Stimulated activated CD4-positive, alpha-beta T cell treated with anti-CD3 and anti-CD28 coated beads, Interleukin-1b, Interleukin-23, amount 100 ng/mL, for 4 hours (primary cell): ENCODE measurements at regions not wholly inside any gene's neighbourhood (a gene's known extent, or its start where the extent isn't known, plus 50 kb on each side); places are given as distances from the start of the nearest gene placed in this dataset.

Experiments used
- DNase-seq, 2 donors: peaks; one replicate each; pipeline ENCODE4 v3.0.0-alpha.2; 2020; ENCODE audit warnings: low read depth in 2 of 2

DNA sequence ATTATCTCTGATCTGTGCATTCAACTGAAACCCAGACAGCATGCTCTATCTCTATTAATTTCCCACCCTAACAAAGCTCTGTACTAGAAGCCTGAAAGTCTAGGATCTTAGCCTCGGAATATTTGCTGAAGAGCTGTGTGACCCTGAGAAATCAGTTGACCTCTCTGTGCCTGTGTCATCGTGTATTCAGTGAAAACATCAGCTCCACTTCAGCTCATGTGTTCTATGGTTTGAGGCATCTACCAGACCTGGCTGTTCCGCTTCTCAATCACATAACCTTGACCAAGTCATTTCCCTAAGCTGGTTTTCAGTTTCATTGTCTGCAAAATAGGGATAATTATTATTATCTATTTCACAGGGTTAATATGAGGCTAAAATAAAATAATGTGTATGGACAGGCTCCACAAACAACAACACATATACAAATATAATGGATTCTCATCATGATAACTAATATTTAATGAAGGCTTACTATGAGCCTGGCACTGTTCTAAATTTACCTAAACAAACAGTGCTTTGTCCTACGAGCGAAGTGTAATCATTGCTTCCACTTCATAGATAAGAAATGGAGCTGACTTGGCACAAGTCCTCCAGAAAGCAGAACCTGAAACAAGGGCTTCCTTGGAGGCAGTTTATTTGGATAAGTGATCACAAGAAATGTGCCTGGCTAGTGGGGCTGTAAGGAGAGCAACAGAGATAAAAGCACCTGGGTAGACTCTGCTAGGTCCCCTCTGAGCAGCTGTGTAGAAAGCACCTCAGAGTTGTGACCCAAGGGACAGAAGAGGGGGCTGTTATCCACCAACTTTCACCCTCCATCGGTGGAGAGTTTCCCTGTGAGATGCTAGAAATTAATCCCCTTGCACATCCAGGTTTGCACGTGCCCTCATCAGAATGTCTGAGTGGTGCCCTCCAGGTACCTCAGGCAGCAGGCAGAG lies 356.9 kb downstream of the RAB28 start:
- DNase-seq: no peak

GRCh38 chr4:13118633-13119032 lies 365.5 kb downstream of the RAB28 start:
- no peak for DNase-seq

- no peak for DNase-seq
Observed at GRCh38 chr4:13117185-13117584, 367.0 kb downstream of the RAB28 start.

- no peak for DNase-seq
Observed at GRCh38 chr4:13112030-13112429, 372.1 kb downstream of the RAB28 start.

DNA sequence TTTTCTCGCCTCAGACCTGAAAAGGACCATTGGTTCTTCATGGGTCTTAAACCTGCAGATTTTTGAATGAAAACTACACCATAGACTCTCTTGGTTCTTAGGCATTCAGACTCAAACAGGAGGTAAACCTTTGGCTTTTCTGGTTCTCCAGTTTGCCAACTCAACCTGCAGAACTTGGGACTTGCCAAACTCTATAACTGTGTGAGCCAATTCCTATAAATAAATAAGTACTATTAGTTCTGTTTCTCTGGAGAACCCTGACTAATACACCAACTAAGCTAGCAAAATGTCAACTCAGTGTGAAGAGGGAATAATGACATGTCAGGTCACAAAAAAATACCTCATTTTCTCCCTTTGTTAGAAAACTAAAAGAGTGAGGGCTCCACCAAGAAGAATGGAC lies 374.6 kb downstream of the RAB28 start:
- DNase-seq: no peak

DNA sequence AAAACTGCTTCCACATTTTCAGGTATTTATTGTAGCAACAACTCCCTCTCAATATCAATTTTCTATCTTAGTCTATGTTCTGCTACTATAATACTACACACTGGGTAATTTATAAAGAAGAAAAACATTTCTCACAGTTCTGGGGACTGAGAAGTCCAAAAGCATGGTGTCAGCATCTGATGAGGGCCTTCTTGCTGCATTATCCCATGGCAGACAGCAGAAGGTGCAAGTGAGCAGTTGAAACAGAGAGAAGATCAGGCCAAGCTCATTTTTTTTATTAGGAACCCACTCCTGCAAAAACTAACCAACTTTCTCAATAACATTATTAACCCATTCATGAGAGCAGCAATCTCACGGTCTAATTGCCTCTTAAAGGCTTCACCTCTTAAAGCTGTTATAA lies 376.0 kb downstream of the RAB28 start:
- DNase-seq: no peak

DNA sequence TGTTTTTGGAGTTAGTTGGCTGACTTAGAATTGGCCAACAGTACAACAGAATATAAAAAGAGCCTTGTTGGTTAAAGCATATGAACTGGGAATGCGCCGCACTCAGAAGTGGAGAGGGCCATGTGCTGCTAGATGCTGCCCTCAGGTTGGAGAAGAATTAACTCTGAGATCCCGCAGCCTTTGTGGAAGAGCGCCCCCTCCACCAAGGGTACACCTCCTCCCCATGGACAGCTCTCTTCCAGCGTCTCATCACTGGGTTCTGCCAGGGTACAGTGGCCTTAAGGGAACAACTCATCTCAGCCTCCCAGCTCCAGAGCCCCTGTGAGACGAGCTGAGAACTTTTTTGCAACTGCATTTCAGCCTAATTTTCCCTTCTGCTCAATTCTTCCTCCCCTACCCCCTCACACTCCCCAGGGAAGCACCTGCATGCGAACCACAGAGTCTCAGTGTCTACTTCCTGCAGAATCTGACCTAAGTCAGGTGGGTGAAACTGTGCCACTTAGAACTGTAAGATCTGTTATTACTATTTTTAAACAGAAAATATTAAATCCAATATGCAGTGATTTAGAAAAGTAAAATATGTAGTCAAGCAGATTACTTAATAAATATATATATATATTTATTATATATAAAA lies 380.6 kb downstream of the RAB28 start:
- no peak for DNase-seq

GRCh38 chr4:13102092-13102742 lies 381.9 kb downstream of the RAB28 start:
- no peak for DNase-seq

GRCh38 chr4:13097971-13098370 lies 386.2 kb downstream of the RAB28 start:
- DNase-seq: no peak

- no peak for DNase-seq
Observed at GRCh38 chr4:13095722-13096121, 388.4 kb downstream of the RAB28 start.

DNA sequence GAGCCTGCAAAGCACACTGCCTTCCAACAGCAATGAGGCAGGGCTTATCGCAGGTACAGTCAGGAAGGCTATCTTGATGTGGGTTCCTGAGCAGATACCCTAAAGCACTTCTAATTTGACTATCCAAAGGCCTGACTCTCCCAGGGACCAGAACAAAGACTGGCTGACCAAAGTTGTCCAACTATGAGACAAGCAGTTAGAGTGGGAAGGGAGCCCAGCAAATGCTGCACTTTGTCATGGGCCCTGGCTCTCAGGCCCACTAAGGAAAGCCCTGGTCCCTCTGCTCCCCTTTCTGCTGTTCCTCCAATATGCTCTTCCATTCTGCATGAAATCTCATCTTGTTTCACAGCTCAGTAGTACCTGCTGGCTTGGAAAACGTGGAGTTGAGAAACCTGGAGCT lies 391.0 kb downstream of the RAB28 start:
- no peak for DNase-seq

GRCh38 chr4:13092702-13093101 lies 391.4 kb downstream of the RAB28 start:
- DNase-seq: no peak

- DNase-seq: no peak
Observed at GRCh38 chr4:13089659-13089998, 394.5 kb downstream of the RAB28 start.

GRCh38 chr4:13088726-13089658 lies 395.1 kb downstream of the RAB28 start:
- no peak for DNase-seq

- DNase-seq: no peak
Observed at GRCh38 chr4:13087041-13087440, 397.1 kb downstream of the RAB28 start.

DNA sequence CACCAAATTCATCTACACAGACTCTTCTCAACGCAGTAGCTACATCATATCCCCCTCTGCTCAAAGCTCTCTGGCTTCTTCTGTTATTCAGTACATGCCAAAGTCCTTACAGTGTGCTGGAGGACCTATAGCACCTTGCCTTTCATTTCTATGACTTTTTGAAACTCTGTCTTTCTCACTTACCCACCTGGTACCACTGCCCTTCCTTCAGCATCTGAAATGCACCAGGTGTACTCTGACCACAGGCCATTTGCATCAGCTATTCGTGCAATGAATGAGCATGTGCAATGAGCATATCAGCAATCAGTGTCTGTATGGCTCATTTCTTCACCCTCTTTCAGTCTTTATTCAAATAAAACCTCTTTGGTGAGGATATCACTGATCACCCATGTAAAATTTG lies 399.9 kb downstream of the RAB28 start:
- DNase-seq: no peak

DNA sequence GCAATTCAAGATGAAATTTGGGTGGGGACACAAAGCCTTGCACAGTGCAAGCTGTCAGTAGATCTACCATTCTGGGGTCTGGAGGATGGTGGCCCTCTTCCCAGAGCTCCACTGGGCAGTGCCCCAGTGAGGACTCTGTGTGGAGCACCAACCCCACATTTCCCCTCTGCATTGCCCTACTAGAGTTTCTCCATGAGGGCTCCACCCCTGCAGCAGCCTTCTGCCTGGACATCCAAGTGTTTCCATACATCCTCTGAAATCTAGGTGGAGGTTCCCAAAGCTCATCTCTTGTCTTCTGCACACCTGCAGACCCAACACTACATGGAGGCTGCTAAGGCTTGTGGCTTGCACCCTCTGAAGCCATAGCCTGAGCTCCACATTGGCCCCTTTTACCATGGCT lies 402.3 kb downstream of the RAB28 start:
- DNase-seq: no peak

GRCh38 chr4:13067077-13067476 lies 417.1 kb downstream of the RAB28 start:
- no peak for DNase-seq

GRCh38 chr4:13059019-13059418 lies 425.1 kb downstream of the RAB28 start:
- DNase-seq: no peak

- DNase-seq: no peak
Observed at GRCh38 chr4:13056630-13057189, 427.4 kb downstream of the RAB28 start.

DNA sequence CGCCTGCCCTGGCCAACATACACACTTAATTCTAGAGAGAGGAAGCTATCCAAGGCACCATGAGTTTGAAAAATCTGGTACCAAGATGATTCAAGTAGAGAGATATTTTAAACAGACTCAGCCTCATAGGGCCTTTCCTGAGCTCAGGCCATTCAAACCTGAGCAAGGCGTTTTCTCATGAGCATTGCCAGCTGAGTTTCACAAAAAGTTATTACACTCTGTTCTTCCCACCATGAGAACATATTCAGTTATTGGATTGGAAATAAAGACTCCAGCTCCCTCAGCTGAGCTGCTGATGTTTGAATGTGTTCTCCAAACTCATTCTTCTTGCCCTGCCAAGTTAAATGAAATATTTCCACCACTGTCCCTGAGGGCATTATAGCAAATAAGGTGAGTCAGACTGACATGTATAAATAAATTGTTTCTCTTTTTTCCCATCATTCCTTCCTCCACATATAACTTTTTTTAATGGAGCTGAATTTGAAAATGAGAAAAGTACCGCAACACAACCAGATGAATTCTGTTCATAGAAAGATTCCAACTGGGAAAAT lies 429.6 kb downstream of the RAB28 start:
- DNase-seq: no peak
